Stimulated activated CD4-positive, alpha-beta T cell treated with anti-CD3 and anti-CD28 coated beads, Interleukin-2, amount 100 ng/mL, for 4 hours (primary cell): ENCODE measurements at regions not wholly inside any gene's neighbourhood (a gene's known extent, or its start where the extent isn't known, plus 50 kb on each side); places are given as distances from the start of the nearest gene placed in this dataset.
"Not testable (repeated sequence)": the region's sequence is repeated elsewhere in the genome, so short reads cannot be mapped to it uniquely, and the experiment has no call there.

Experiments used
- DNase-seq: peaks from one replicate; pipeline ENCODE4 v3.0.0-alpha.2; 2020; ENCODE audit warnings: low read depth

DNA sequence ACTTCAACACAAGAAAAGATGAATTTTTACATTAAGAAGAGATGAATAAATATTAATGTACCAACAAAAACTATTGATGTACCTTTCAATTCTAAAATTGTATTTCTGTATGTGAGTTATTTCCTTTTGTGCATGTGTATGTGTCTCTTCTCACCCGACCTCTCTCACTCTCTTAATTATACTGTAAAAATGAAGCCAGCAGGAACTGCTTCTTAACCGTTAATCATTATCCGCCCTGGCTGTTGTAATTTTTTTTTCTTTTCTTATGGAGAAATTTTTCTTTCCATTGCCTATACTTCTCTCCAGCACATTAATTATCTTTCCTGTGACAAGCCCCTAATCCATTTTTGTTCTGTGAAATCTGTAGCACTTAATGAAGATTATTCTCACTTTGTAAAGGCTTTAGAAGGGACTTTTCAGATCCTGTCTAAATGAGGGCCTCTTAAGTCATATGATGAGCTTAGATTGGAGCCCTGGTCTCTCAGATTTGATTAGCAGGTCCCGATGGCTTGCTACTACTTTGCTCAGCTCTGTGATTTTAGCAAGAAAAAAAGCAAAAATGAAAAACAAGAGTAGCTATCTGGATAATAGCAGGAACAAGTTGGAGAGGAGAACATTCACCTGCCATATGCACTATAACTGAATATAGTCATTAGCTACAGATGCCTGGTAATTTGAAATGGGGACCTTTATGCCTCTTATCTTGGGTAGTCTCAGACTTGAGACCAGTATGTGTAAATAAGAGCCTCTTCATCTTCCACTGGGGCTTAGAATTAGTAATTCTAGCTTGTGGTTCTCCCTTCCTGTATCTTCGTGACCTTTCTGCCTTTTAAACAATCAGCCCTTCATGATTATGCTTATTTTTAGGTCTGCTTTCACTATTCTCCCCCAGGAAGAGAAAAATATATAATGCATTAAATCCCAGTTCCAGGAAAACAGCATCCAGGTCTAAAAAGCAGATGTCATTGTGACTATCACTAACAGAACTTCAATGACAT lies 80.0 kb upstream of the COL1A2 start:
- no peak for DNase-seq

DNA sequence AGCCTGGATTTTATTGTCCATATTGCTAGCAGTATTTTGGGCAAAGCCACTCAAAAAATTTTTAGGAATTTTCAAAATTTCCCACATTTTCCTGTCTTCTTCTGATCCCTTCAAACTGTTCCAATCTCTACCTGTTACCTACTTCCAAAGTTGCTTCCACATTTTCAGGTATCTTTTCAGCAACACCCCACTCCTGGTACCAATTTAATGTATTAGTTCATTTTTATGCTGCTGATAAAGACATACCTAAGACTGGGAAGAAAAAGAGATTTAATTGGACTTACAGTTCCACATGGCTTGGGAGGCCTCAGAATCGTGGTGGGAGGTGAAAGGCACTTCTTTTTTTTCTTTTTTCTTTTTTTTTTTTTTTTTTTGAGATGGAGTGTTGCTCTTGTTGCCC lies 73.6 kb upstream of the COL1A2 start:
- not testable (repeated sequence) for DNase-seq

DNA sequence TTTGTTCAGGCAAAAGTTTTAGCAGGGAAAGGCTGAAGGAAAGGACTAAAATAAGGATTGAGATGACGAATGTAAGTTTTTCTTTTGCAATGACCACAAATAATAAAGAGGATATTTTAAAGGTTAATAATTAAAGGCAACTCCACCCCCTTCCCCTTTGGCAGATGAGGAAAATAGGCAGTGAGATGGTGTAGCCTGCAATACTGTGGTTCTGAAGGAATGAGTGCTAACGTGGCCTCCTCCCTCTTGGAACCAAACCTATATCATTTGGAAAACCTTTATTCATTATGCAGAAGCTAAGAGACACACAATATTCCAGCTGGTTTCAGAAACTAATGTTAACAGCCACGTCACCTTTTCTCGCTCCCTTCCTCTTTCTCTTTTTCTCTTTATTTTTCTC lies 70.9 kb upstream of the COL1A2 start:
- no peak for DNase-seq

DNA sequence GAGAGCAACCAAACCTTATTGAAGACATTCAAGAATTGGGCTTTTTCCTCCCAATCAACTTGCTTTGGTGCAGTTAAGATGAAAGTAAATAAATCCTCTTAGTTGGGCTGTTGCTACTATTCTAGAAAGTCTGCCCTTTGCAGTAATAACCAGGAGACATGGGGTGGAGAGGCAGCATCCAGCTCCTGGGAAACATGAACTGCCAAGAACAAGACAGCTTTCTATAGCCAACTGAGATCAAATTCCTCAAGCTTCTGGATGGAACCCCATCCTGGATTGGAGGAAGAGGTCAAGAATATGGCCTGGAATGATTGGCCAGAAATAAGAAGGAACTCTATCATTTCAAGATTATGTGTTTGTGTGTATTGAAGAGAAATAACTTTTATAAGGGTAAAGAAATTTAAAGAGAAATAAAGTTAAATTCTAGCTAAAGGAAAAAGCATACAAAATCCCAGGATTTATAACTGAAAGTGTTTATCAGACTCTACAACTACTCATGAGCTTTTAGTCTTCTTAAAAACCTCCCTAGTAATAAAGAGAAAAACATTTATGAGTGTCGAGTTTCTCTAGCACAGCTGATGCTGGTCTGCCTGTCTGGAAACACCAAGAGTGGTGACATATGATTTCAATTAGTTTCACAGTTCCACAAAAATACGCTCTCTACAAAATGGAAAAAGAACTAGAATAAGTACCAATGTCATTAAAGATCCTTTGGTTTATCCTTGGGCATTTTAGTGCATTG lies 70.1 kb upstream of the COL1A2 start:
- no peak for DNase-seq

DNA sequence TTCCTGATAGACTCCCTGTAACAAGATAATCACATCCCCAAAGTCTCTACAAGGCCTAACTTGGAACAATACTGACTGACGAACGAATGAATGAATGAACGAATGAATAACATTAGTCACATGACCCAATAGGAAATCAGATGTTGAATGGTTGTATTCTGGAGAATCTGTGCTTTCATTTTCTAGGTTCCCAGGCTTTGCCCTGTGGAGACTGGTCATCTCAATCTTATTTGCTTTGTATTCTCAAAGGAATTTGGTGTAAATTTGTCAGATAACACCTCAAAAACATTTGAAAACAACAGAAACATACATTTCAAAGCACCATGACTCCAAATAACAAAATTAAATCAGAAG lies 69.6 kb upstream of the COL1A2 start:
- DNase-seq, result no peak

DNA sequence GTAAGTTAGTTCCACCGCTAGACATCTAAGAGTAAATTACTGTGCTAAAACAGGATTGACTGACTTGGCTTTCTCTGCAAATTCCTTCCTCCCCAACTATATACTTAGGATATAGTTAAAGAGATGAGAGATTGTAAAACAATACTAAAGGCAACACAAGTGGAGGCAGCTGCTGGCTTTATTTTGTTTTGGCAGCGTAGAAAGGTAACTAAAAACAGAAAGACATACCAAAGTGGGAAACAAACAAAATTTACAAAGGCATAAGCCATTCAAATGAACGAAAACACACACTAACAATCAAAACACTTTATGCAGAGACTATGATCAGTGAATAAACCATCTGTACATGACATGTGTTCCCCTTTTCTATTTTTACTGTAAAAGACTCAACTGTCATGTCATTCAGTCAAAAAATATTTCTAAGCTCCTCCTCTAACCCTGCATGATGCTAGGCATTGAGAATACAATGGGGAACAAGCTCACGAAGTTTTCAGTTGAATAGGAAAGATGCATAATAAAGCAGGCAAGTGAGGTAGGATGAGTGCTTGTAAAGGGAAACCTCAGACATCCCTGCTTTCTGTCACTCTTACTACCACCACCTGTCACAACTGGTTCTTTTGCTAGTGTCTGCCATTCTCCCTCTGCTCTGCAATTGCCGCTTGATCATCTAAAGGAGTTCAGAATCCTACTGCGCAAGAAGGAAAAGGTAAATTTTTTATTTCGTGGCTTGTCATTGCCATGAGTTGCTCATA lies 64.2 kb upstream of the COL1A2 start:
- no peak for DNase-seq

DNA sequence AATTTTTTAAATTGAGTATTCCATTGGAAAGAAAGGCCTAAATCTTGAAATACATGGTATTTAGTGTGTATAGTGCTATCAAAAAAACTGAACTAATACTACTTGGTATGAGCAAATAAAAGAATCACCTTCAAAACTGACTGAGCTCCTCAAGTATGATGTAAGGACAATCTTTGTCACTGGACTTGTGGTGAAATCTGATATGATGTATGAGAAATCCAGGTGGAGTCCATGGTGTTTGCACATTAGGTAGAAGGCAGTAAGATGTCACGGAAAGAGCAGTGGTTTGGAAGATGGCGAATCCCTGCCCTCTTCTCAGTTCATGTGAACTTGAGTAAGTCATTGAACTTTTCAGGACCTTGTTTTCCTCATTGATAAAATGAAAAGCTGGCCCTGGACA lies 62.1 kb upstream of the COL1A2 start:
- no peak for DNase-seq

DNA sequence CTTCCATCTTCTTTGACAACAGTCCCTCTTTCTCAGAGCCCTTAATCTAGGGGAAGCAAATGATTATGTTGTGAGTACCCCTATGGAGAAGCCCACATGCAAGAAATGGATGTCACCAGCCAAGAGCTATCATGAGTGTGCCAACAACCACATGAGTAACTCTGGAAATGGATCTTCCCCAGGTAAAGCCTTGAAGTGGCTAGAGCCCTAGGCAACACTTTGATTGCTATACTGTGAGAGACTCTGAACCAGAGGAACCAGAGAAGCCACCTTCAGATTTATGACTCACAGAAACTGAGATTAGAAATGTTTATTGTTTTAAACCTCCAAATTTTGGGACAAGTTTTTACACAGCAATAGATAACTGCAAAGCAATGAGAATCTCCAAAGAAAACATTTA lies 60.9 kb upstream of the COL1A2 start:
- no peak for DNase-seq

DNA sequence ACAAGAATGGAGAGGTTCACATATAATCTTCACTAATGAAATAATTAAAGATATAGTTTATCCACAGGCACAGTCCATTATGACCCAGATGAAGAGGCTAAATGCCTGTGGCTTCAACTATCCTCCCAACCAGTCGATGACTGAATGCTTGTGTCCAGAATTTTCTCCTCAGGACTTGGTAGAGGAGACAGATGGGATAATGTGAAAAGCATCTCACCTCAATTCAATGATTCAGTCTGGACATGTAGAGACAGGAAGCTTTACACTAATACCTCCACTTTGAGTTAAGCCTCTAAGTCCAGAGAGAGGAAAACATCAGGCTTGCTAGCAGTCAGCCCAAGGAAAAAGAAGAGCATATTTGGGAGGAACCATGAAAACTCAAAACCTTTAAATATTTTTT lies 59.1 kb upstream of the COL1A2 start:
- no peak for DNase-seq

DNA sequence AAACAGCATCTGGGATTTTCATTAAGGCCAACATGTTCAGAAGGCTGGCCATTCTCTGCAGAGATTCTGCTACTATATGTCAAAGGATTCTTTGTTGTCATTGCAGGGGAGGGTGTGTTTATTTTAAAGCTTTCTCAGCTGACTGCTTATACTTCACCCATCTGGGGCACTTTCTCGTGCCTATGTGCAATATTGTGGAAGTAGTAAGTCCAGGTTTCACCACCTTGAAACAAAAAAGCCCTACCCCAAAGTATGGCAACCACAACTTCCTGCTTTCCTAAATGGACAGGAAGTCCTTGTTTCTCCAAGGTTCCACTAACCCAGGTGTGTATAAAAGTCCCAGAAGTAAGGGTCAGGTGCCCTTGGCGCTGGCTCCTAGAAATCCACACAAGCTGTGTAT lies 58.7 kb upstream of the COL1A2 start:
- no peak for DNase-seq

DNA sequence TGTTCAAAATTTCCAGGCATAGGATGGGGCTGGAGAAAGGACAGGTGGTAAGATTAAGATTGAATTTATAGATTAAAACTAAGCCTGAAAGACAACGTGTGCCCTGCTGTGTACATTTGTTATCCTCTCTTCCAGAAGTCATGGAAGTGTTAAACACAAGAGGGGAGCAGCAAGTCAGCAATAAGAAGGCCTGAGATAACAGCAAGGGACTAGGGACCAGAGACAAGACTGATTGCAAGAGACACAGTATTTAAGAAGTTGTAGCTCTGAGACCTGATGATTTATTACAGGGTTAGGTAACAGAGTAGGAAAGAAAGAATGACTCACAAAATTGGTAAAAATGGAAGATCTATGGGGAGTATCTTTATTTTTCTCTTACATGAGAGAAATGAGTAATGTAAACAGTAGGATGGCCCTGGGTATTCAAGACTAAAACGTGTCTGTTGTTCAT lies 55.7 kb upstream of the COL1A2 start:
- DNase-seq, result no peak

DNA sequence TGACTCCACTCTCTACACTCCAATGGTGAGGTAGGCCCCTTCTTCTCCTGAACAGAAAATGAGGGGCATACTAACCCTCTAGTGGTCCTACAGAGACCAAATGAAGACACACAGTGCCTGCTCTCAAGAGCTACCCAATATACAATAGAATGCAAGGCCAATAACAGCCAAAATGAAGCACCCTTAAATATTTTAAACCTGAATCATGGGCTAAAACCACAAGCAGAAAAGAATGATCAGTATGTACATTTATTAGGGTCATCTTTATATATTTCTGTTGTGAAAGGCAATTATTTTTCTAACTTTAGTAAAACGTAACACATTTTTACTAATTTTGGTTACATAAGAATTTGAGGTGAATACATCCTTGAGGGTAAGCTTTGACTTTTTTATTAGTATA lies 49.9 kb upstream of the COL1A2 start:
- DNase-seq, result no peak
